Prostate gland (tissue), 2 donors: ENCODE measurements at regions not wholly inside any gene's neighbourhood (a gene's known extent, or its start where the extent isn't known, plus 50 kb on each side); places are given as distances from the start of the nearest gene placed in this dataset.

ENCODE experiments used
- CTCF ChIP-seq, 4 experiments: fragments of 200-600 bp in 2 of 4; fragments of 450-650 bp in 2 of 4; sonication (generic) in 2 of 4; IDR thresholded peaks; 1 replicate in 3 of 4; 2 replicates in 1 of 4; pipeline ENCODE4 v1.5.1; 2016 to 2019; ENCODE audit warnings: antibody characterized with exemption in 4 of 4, mild to moderate bottlenecking in 2 of 4, moderate library complexity in 2 of 4
- POLR2A ChIP-seq: fragments of 450-650 bp; IDR thresholded peaks from one replicate; pipeline ENCODE4 v1.6.1; 2016; ENCODE audit warnings: antibody characterized with exemption, mild to moderate bottlenecking
- POLR2AphosphoS5 ChIP-seq: sonication (generic); formaldehyde crosslinking; IDR thresholded peaks from one replicate; pipeline ENCODE4 v1.6.1; 2017; ENCODE audit warnings: antibody characterized with exemption

- TF ChIP-seq CTCF (IDR thresholded peaks at IDR 0.05) (no peak), POLR2AphosphoS5 (no peak), POLR2A (no peak)
Observed at GRCh38 chr14:106346084-106346483, 819.7 kb downstream of the TMEM121 start.
